HepG2 (cell line): ENCODE measurements at regions not wholly inside any gene's neighbourhood (a gene's known extent, or its start where the extent isn't known, plus 50 kb on each side); places are given as distances from the start of the nearest gene placed in this dataset.

Experiments used
- ATAC-seq: fragments of 200-7000 bp; cut with Tn5 transposase; 3 replicates; pipeline ENCODE4 v1.9.1; 2020; ENCODE audit warnings: mild to moderate bottlenecking, moderate library complexity
- BruUV-seq: library from RNA; stranded (reverse); fragments of 400-500 nt; replicated peaks from 2 replicates; lab custom pipeline; 2021; lab: Mats Ljungman, UMichigan
- CTCF ChIA-PET: fragments of 300-600 bp; formaldehyde crosslinking; extraction: SDS; loops from one replicate; lab custom pipeline; 2021; ENCODE audit warnings: low total read pairs, inconsistent platforms, low intra/inter-chr PET ratio; lab: Yijun Ruan, JAX
- POLR2A ChIA-PET: fragments of 350-600 bp; sonication (Branson Sonifier 250); formaldehyde crosslinking; loops from one replicate; lab custom pipeline; 2020; ENCODE audit warnings: antibody characterized with exemption, inconsistent platforms; lab: Yijun Ruan, JAX
- DNase-seq: peaks from one replicate; pipeline ENCODE4 v3.0.0-alpha.2; 2015; ENCODE audit warnings: low spot score
- FAIRE-seq: peaks from 3 replicates; lab custom pipeline; 2011; peaks lifted over from hg19 to GRCh38; lab: Jason Lieb, UNC
- H2AFZ ChIP-seq: one replicate; pipeline ENCODE4 v1.6.1; 2011; ENCODE audit warnings: low read length, inconsistent platforms
- H3K27ac ChIP-seq: fragments of 300-600 bp; 3 replicates; pipeline ENCODE4 v1.8.0; 2011; ENCODE audit warnings: mixed run types, mild to moderate bottlenecking, mixed read lengths, low read length, inconsistent platforms; ENCODE audit not compliant: insufficient read depth; ENCODE audit errors: extremely low read length
- H3K27me3 ChIP-seq, 2 experiments: fragments of 200-600 bp in 1 of 2; 2 replicates in 1 of 2; 3 replicates in 1 of 2; pipeline versions ENCODE4 v1.6.0 to v1.8.0; 2011; ENCODE audit warnings: low read length in 2 of 2, mild to moderate bottlenecking in 2 of 2, moderate library complexity in 2 of 2, inconsistent platforms in 1 of 2; ENCODE audit not compliant: insufficient read depth in 2 of 2, control insufficient read depth in 1 of 2
- H3K36me3 ChIP-seq, 2 experiments: fragments of 200-600 bp in 1 of 2; replicated peaks in 1 of 2; 2 replicates in 1 of 2; 3 replicates in 1 of 2; pipeline versions ENCODE4 v1.5.1 to v1.8.0; 2011; ENCODE audit warnings: low read length in 2 of 2, inconsistent platforms in 1 of 2; ENCODE audit not compliant: insufficient read depth in 2 of 2, control insufficient read depth in 1 of 2
- H3K4me1 ChIP-seq: 2 replicates; pipeline ENCODE4 v1.5.1; 2012; ENCODE audit warnings: low read length, inconsistent platforms; ENCODE audit not compliant: insufficient read depth
- H3K4me2 ChIP-seq: 2 replicates; pipeline ENCODE4 v1.6.0; 2011; ENCODE audit warnings: low read depth, low read length, inconsistent platforms
- H3K4me3 ChIP-seq, 3 experiments: fragments of 200-600 bp in 1 of 3; sonication (generic), shearing (Covaris generic) in 1 of 3; replicated peaks in 1 of 3; 2 replicates each; pipeline ENCODE4 v1.5.1; 2011 to 2016; ENCODE audit warnings: low read length in 3 of 3, inconsistent platforms in 2 of 3, low read depth in 2 of 3, mild to moderate bottlenecking in 2 of 3, control low read depth in 1 of 3, mixed read lengths in 1 of 3; ENCODE audit not compliant: insufficient read depth in 1 of 3
- H3K79me2 ChIP-seq: one replicate; pipeline ENCODE4 v1.6.1; 2011; ENCODE audit warnings: low read length, inconsistent platforms; ENCODE audit not compliant: insufficient read depth
- H3K9ac ChIP-seq: 2 replicates; pipeline ENCODE4 v1.6.0; 2011; ENCODE audit warnings: mild to moderate bottlenecking, low read depth, low read length, inconsistent platforms; ENCODE audit not compliant: insufficient read depth
- H3K9me3 ChIP-seq: 2 replicates; pipeline ENCODE4 v1.5.1; 2012; ENCODE audit warnings: mild to moderate bottlenecking, low read length
- H4K20me1 ChIP-seq: 2 replicates; pipeline ENCODE4 v1.6.0; 2011; ENCODE audit warnings: inconsistent platforms, mild to moderate bottlenecking, low read length, moderate library complexity; ENCODE audit not compliant: insufficient read depth
- ATF4 ChIP-seq, 2 experiments: fragments of 450-650 bp in 1 of 2; sonication (generic) in 1 of 2; formaldehyde crosslinking; IDR thresholded peaks; 2 replicates each; pipeline versions ENCODE4 v1.5.0 to v1.8.0; 2020 to 2022; ENCODE audit warnings: mild to moderate bottlenecking in 1 of 2, missing genetic modification reagents in 1 of 2
- ATM ChIP-seq: fragments of 450-650 bp; IDR thresholded peaks from 2 replicates; pipeline ENCODE4 v1.7.1; 2017; ENCODE audit warnings: mild to moderate bottlenecking, borderline replicate concordance
- GRHL1 ChIP-seq: sonication (generic); formaldehyde crosslinking; conservative IDR thresholded peaks from 2 replicates; pipeline ENCODE4 v1.8.0; 2022; ENCODE audit warnings: missing genetic modification reagents
- HMGXB4 ChIP-seq, 2 experiments: sonication (generic) in 1 of 2; formaldehyde crosslinking in 1 of 2; IDR thresholded peaks; 2 replicates each; pipeline versions ENCODE4 v1.4.0 to v1.6.1; 2018 to 2020; ENCODE audit warnings: missing genetic modification reagents in 2 of 2, borderline replicate concordance in 1 of 2, low read depth in 1 of 2, mild to moderate bottlenecking in 1 of 2, missing biosample characterization in 1 of 2
- MATR3 ChIP-seq: sonication (generic); formaldehyde crosslinking; IDR thresholded peaks from 2 replicates; pipeline ENCODE4 v1.4.0; 2020; ENCODE audit warnings: missing genetic modification reagents
- PAF1 ChIP-seq: IDR thresholded peaks from 2 replicates; pipeline ENCODE4 v1.6.1; 2016; ENCODE audit warnings: missing genetic modification reagents, missing compliant biosample characterization
- RBFOX2 ChIP-seq: fragments of 200-400 bp; formaldehyde crosslinking; IDR thresholded peaks from 2 replicates; pipeline ENCODE4 v1.6.1; 2017; ENCODE audit warnings: low read depth, mild to moderate bottlenecking, low read length
- SOX5 ChIP-seq: IDR thresholded peaks from 2 replicates; pipeline ENCODE4 v1.6.1; 2016; ENCODE audit warnings: borderline replicate concordance
- SPEN ChIP-seq: sonication (generic); formaldehyde crosslinking; IDR thresholded peaks from 2 replicates; pipeline ENCODE4 v1.5.1; 2020; ENCODE audit warnings: low read depth, mild to moderate bottlenecking, missing genetic modification reagents
- ZFP1 ChIP-seq: IDR thresholded peaks from 2 replicates; pipeline ENCODE4 v1.6.1; 2016
- ZKSCAN5 ChIP-seq: sonication (generic); formaldehyde crosslinking; IDR thresholded peaks from 2 replicates; pipeline ENCODE4 v1.5.1; 2020; ENCODE audit warnings: mild to moderate bottlenecking, missing genetic modification reagents
- ZNF547 ChIP-seq: sonication (generic); formaldehyde crosslinking; IDR thresholded peaks from 2 replicates; pipeline ENCODE4 v1.5.1; 2020; ENCODE audit warnings: mild to moderate bottlenecking, missing genetic modification reagents
- ZNF607 ChIP-seq: sonication (generic); formaldehyde crosslinking; IDR thresholded peaks from 2 replicates; pipeline ENCODE4 v1.5.1; 2020; ENCODE audit warnings: missing genetic modification reagents, mild to moderate bottlenecking, borderline replicate concordance
- ZNF879 ChIP-seq: sonication (generic); formaldehyde crosslinking; IDR thresholded peaks from 2 replicates; pipeline ENCODE4 v1.8.1; 2023; ENCODE audit warnings: missing genetic modification reagents
- ZSCAN9 ChIP-seq: IDR thresholded peaks from 2 replicates; pipeline ENCODE4 v1.6.1; 2016; ENCODE audit warnings: borderline replicate concordance
- whole genome bisulfite sequencing: methylation state at CpG from one replicate; pipeline ENCODE4 v1.1.6; 2017; ENCODE audit warnings: low lambda C conversion rate; 5-methylcytosine and 5-hydroxymethylcytosine counted together
- in situ Hi-C: cut with HindIII; loops from 2 replicates; pipeline ENCODE4 v1.10.0; 2017; ENCODE audit warnings: low pct_unique_long_range_greater_than_20kb; ENCODE audit not compliant: extremely low pct_ligation_motif_present
- intact Hi-C: fragments of 100-400 bp; cut with micrococcal nuclease; formaldehyde crosslinking; loops from one replicate; pipeline ENCODE4 v1.10.0; 2022; ENCODE audit not compliant: unreplicated experiment

GRCh38 chr18:61664419-61665084, 228.3 kb downstream of the RNF152 start (continued):
- TF ChIP-seq RBFOX2 (no peak), GRHL1 (CRISPR knock-in tag) (no peak), ZSCAN9 (no peak), ATF4 (CRISPR knock-in tag; IDR thresholded peaks at IDR 0.05) (no peak), PAF1 (no peak), ZNF547 (CRISPR knock-in tag) (no peak), ZFP1 (CRISPR knock-in tag) (no peak)
- TF ChIP-seq, all 625 proteins: peak for 0

GRCh38 chr18:61662726-61663125, 230.1 kb downstream of the RNF152 start:
- 0% methylated on average over 3 of the region's 3 CpGs for WGBS
- FAIRE-seq (no peak), ATAC-seq (no peak), DNase-seq (no peak)
- no peak overlapping the region for H3K9ac ChIP-seq
- in situ Hi-C loops (no loop called here), intact Hi-C loops (no loop called here)
- ChIA-PET CTCF (no interaction called here), POLR2A (no interaction called here)
- no peak overlapping the region for H3K4me3 ChIP-seq
- H4K20me1 ChIP-seq: no peaks in the 10 kb centered on the region
- no peaks in the 10 kb centered on the region for H3K79me2 ChIP-seq
- no TSS peak for BruUV-seq
- H3K9me3 ChIP-seq: no peaks in the 10 kb centered on the region
- H3K27me3 ChIP-seq: no peaks in the 10 kb centered on the region
- no peak overlapping the region for H2AFZ ChIP-seq
- H3K36me3 ChIP-seq: no peaks in the 10 kb centered on the region
- no peak overlapping the region for H3K27ac ChIP-seq
- H3K4me2 ChIP-seq: no peak overlapping the region
- H3K4me1 ChIP-seq: no peaks in the 10 kb centered on the region
- no peak for TF ChIP-seq SOX5 (CRISPR knock-in tag)
- no peak for TF ChIP-seq MATR3 (CRISPR knock-in tag)
- TF ChIP-seq ZKSCAN5 (CRISPR knock-in tag): no peak
- no peak for TF ChIP-seq SPEN (CRISPR knock-in tag)
- no peak for TF ChIP-seq HMGXB4 (CRISPR knock-in tag; IDR thresholded peaks at IDR 0.05; ENCODE audit: borderline replicate concordance in 1 of 2, low read depth in 1 of 2)
- no peak for TF ChIP-seq ATM
- TF ChIP-seq ZNF607 (CRISPR knock-in tag): no peak
- no peak for TF ChIP-seq ZNF879
